K562 (cell line): ENCODE measurements at regions not wholly inside any gene's neighbourhood (a gene's known extent, or its start where the extent isn't known, plus 50 kb on each side); places are given as distances from the start of the nearest gene placed in this dataset.

ENCODE experiments used
- ATAC-seq: fragments of 200-7000 bp; cut with Tn5 transposase; 3 replicates; pipeline ENCODE4 v1.9.1; 2020; ENCODE audit warnings: moderate library complexity
- BruUV-seq: library from RNA; stranded (reverse); fragments of 400-500 nt; replicated peaks from 2 replicates; lab custom pipeline; 2021; lab: Mats Ljungman, UMichigan
- CTCF ChIA-PET: fragments of 300-600 bp; formaldehyde crosslinking; extraction: SDS; loops from one replicate; lab custom pipeline; 2021; ENCODE audit warnings: low intra/inter-chr PET ratio; lab: Yijun Ruan, JAX
- POLR2A ChIA-PET: fragments of 300-600, 350-650 bp; sonication (Branson Sonifier 250); formaldehyde crosslinking; extraction: SDS; loops from one replicate; lab custom pipeline; 2021; ENCODE audit warnings: antibody characterized with exemption, inconsistent platforms; lab: Yijun Ruan, JAX
- DNase-seq, 4 experiments: peaks; one replicate each; pipeline versions ENCODE4 v3.0.0 to v3.0.0-alpha.2; 2011 to 2018; ENCODE audit warnings: low spot score in 3 of 4, mixed read lengths in 3 of 4; ENCODE audit errors: extremely low read depth in 1 of 4
- FAIRE-seq: peaks from 2 replicates; lab custom pipeline; 2011; peaks lifted over from hg19 to GRCh38; lab: Jason Lieb, UNC
- H2AFZ ChIP-seq: 2 replicates; pipeline ENCODE4 v1.6.0; 2011; ENCODE audit warnings: low read depth, low read length, control low read depth, inconsistent platforms
- H3K27ac ChIP-seq: fragments of 200-600 bp; 3 replicates; pipeline ENCODE4 v1.8.0; 2011; ENCODE audit warnings: low read depth, mild to moderate bottlenecking, control low read depth, inconsistent platforms, low read length, moderate library complexity, mixed read lengths; ENCODE audit errors: extremely low read depth
- H3K27me3 ChIP-seq, 2 experiments: fragments of 300-600 bp in 1 of 2; 2 replicates in 1 of 2; 3 replicates in 1 of 2; pipeline versions ENCODE4 v1.6.0 to v1.8.0; 2011; ENCODE audit warnings: inconsistent platforms in 2 of 2, low read length in 2 of 2, mild to moderate bottlenecking in 1 of 2, mixed read lengths in 1 of 2, moderate library complexity in 1 of 2; ENCODE audit not compliant: control insufficient read depth in 2 of 2, insufficient read depth in 2 of 2
- H3K36me3 ChIP-seq: fragments of 300-600 bp; 3 replicates; pipeline ENCODE4 v1.8.0; 2011; ENCODE audit warnings: mild to moderate bottlenecking, low read length, inconsistent platforms; ENCODE audit not compliant: control insufficient read depth, insufficient read depth
- H3K4me1 ChIP-seq, 2 experiments: fragments of 200-600 bp in 1 of 2; replicated peaks in 1 of 2; 2 replicates in 1 of 2; 3 replicates in 1 of 2; pipeline versions ENCODE4 v1.5.1 to v1.8.0; 2011; ENCODE audit warnings: inconsistent platforms in 2 of 2, low read length in 2 of 2, mild to moderate bottlenecking in 1 of 2, mixed read lengths in 1 of 2, moderate library complexity in 1 of 2; ENCODE audit not compliant: control insufficient read depth in 2 of 2, insufficient read depth in 2 of 2
- H3K4me2 ChIP-seq: 2 replicates; pipeline ENCODE4 v1.6.1; 2011; ENCODE audit warnings: low read length, control low read depth, inconsistent platforms, mixed read lengths; ENCODE audit not compliant: insufficient read depth
- H3K4me3 ChIP-seq: fragments of 200-600 bp; sonication (generic), shearing (Covaris generic); 2 replicates; pipeline ENCODE4 v1.5.1; 2016; ENCODE audit warnings: control low read depth, inconsistent platforms
- H3K79me2 ChIP-seq: fragments of 200-600 bp; 3 replicates; pipeline ENCODE4 v1.8.0; 2011; ENCODE audit warnings: low read length, inconsistent platforms; ENCODE audit not compliant: control insufficient read depth, insufficient read depth
- H3K9ac ChIP-seq, 2 experiments: 2 replicates each; pipeline versions ENCODE4 v1.6.0 to v1.6.1; 2011; ENCODE audit warnings: low read depth in 2 of 2, low read length in 2 of 2, control low read depth in 1 of 2, inconsistent platforms in 1 of 2, mild to moderate bottlenecking in 1 of 2, mixed read lengths in 1 of 2; ENCODE audit not compliant: insufficient read depth in 1 of 2
- H3K9me1 ChIP-seq: one replicate; pipeline ENCODE4 v1.6.0; 2011; ENCODE audit warnings: inconsistent platforms, mild to moderate bottlenecking, low read length, moderate library complexity; ENCODE audit not compliant: control insufficient read depth, insufficient read depth
- H3K9me3 ChIP-seq: replicated peaks from 2 replicates; pipeline ENCODE4 v1.5.1; 2011; ENCODE audit warnings: low read depth, low read length, inconsistent platforms; ENCODE audit not compliant: control insufficient read depth, insufficient read depth
- H4K20me1 ChIP-seq: replicated peaks from 2 replicates; pipeline ENCODE4 v1.6.1; 2011; ENCODE audit warnings: low read length, inconsistent platforms, mixed read lengths; ENCODE audit not compliant: control insufficient read depth, insufficient read depth
- HCFC1 ChIP-seq: IDR thresholded peaks from 2 replicates; pipeline ENCODE4 v1.6.1; 2012; ENCODE audit warnings: low read depth, low read length, improper control_type of control experiment
- NEUROD1 ChIP-seq: fragments of 150-350 bp; IDR thresholded peaks from 2 replicates; pipeline ENCODE4 v1.6.1; 2014; ENCODE audit warnings: borderline replicate concordance, low read length, low read depth; ENCODE audit not compliant: partially characterized antibody
- NR2C1 ChIP-seq, 2 experiments: fragments of 450-650 bp; IDR thresholded peaks; 2 replicates each; pipeline ENCODE4 v1.6.1; 2017; ENCODE audit warnings: mild to moderate bottlenecking in 2 of 2, antibody characterized with exemption in 1 of 2, inconsistent platforms in 1 of 2, missing compliant biosample characterization in 1 of 2, missing genetic modification characterization in 1 of 2
- REST ChIP-seq, 2 experiments: fragments of 450-650 bp; formaldehyde crosslinking in 1 of 2; IDR thresholded peaks; 2 replicates each; pipeline versions ENCODE4 v1.4.0 to v1.6.1; 2014 to 2020; ENCODE audit warnings: mild to moderate bottlenecking in 2 of 2, borderline replicate concordance in 1 of 2, low read depth in 1 of 2
- SMAD2 ChIP-seq: fragments of 150-350 bp; IDR thresholded peaks from 2 replicates; pipeline ENCODE4 v1.6.1; 2014; ENCODE audit warnings: low read depth, mild to moderate bottlenecking, low read length
- WGBS: fragments of 100-300 bp; shearing (Covaris generic); methylation state at CpG from one replicate; pipeline ENCODE4 v1.1.6; 2016; ENCODE audit warnings: low coverage, mixed read lengths; ENCODE audit not compliant: insufficient coverage; ENCODE audit errors: missing lambda C conversion rate; 5-methylcytosine and 5-hydroxymethylcytosine counted together
- in situ Hi-C: fragments of 300-500 bp; cut with MboI; formaldehyde crosslinking; loops from 4 replicates; pipeline ENCODE4 v1.15.0; 2018; ENCODE audit warnings: inconsistent platforms, mixed read lengths
- intact Hi-C: fragments of 100-400 bp; cut with micrococcal nuclease; formaldehyde crosslinking; loops from 2 replicates; pipeline ENCODE4 v1.14.2; 2022

- TF ChIP-seq REST (IDR thresholded peaks at IDR 0.05; ENCODE audit: borderline replicate concordance) = no peak
- no peak for TF ChIP-seq REST (CRISPR knock-in tag; IDR thresholded peaks at IDR 0.05; ENCODE audit: low read depth)
- no peak for TF ChIP-seq NEUROD1
Observed at GRCh38 chr19:28956421-28956820, 256.5 kb downstream of the UQCRFS1 start (continued).

- no peaks in the 10 kb centered on the region for H3K36me3 ChIP-seq
- in situ Hi-C loops (no loop called here), intact Hi-C loops (loop anchor here (10.0 kb wide), 1 partner anchor 575 kb away; the partner anchor contains the start of gene VSTM2B)
- 0% methylated on average over 4 of the region's 4 CpGs for WGBS
- no peaks in the 10 kb centered on the region for H3K9me1 ChIP-seq
- H3K9me3 ChIP-seq = no peaks in the 10 kb centered on the region
- no peak overlapping the region for H3K4me3 ChIP-seq
- H3K4me1 ChIP-seq = no peaks in the 10 kb centered on the region
- H3K4me2 ChIP-seq = no peak overlapping the region
- ChIA-PET POLR2A (no interaction called here), CTCF (no interaction called here)
- no peaks in the 10 kb centered on the region for H4K20me1 ChIP-seq
- peak in 2 of 4 experiments; percentile 2 to 18 for DNase-seq
- H2AFZ ChIP-seq = no peak overlapping the region
- no peak overlapping the region for H3K9ac ChIP-seq
- TF ChIP-seq SMAD2 = no peak
- no peak for TF ChIP-seq NR2C1 (IDR thresholded peaks at IDR 0.05)
- no peak for TF ChIP-seq NR2C1 (tag; IDR thresholded peaks at IDR 0.05)
- no peak for TF ChIP-seq HCFC1
- no peak for FAIRE-seq
- H3K27me3 ChIP-seq = no peaks in the 10 kb centered on the region; a peak in 2 of 5 replicates
- no TSS peak for BruUV-seq
- 0 out of 3 replicates have a peak, but pooled peaks have one; percentile 31 for ATAC-seq
- no peak overlapping the region for H3K27ac ChIP-seq
- no peaks in the 10 kb centered on the region for H3K79me2 ChIP-seq
Observed at GRCh38 chr19:28949535-28949934, 263.4 kb downstream of the UQCRFS1 start.
